ENCODE measurements at regions not wholly inside any gene's neighbourhood (a gene's known extent, or its start where the extent isn't known, plus 50 kb on each side); places are given as distances from the start of the nearest gene placed in this dataset.

DNA sequence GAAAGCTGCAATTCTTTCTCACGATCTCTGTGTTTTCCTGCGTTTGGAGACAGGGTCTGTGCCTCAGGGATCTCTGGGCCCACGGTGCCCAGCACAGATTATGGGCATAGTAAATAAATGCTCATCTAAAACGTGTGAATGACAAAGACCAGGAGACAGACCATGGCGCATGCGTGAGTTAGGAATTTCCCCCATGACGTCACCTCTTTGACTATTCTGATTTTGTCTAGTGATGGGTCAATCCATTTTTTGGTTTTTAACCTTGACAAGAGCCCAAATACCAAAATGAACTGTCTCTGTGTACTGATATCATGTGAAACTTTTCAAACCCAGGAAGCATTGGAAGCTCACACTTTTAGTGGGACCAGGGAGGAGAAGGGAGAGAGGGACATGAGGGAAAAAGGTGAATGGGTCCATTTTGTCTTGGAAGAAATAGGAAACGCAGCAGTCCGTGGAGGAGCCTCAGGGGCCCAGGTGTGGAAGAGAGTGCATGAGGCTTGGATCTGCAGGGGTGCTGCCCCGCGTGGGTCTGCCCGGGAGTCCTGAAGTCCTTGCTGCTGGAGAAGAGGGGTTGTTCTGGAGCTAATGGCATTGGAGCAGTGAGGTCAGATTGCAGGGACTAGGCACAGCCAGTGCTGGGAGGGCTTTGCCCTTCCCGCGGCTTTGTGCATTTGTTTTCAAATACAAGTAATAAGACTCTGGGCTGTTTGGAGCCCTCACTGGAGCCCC, 172.2 kb downstream of the ASB1 start:
- intact Hi-C loops (cut with micrococcal nuclease; ENCODE audit: unreplicated experiment) = no loop called here
- BruUV-seq (replicated peaks) = no TSS peak

DNA sequence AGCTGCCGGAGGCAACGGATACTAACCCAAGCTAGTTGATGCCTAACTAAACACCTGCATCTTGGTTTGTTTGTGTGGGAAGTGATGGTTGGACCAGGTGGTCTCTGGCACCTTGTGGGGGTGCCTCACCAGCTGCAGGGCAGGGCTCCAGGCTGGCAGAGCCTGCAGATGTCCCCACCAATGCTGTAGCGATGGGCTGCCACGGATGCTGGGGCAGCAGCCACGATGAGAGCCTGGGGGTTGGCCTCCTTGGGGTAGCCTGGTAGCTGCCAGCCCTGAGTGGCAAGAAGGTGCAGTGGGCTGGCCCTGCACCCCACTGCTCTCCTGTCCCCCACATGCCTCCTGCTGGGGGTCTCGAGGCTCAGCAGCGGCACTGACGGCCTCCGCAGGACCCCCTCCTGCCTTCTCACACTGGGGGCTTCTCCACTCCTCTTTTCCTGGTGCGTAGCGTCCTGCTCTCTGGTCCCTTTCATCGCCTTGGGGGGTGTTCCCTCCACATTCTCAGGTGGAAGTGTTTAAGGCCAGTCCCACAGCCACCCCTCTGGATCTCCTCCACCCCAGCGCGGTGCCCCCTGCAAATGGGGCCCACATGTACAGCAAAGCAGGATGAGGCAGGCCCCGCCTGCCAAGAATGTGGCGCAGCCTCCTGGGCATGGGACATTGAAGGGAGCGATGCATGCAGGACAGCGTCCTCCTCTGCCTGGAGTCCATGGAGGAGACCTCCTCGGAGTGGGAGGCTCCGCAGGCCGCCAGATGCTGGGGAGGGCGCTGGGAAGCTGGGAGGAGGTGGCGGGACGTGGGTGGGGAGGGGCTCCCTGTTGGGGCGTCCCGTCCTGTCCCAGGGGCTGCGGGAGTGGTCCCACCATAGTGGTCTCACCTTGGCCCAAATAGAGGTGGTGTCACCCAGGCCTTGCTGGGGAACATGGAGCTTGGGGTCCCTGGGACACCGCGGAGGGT, 173.1 kb downstream of the ASB1 start:
- no TSS peak for BruUV-seq (replicated peaks)

More for the DNA sequence above, 172.2 kb downstream of the ASB1 start:
- H4K20me1 ChIP-seq (ENCODE audit: insufficient read depth, low read length) = no peaks in the 10 kb centered on the region
- H2AFZ ChIP-seq (ENCODE audit: low read length) = no peak overlapping the region
- TF ChIP-seq, protein P1, sequence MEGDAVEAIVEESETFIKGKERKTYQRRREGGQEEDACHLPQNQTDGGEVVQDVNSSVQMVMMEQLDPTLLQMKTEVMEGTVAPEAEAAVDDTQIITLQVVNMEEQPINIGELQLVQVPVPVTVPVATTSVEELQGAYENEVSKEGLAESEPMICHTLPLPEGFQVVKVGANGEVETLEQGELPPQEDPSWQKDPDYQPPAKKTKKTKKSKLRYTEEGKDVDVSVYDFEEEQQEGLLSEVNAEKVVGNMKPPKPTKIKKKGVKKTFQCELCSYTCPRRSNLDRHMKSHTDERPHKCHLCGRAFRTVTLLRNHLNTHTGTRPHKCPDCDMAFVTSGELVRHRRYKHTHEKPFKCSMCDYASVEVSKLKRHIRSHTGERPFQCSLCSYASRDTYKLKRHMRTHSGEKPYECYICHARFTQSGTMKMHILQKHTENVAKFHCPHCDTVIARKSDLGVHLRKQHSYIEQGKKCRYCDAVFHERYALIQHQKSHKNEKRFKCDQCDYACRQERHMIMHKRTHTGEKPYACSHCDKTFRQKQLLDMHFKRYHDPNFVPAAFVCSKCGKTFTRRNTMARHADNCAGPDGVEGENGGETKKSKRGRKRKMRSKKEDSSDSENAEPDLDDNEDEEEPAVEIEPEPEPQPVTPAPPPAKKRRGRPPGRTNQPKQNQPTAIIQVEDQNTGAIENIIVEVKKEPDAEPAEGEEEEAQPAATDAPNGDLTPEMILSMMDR (conservative IDR thresholded peaks at IDR 0.05; ENCODE audit: low read length) = no peak
- no peak for TF ChIP-seq EZH2phosphoT487 (IDR thresholded peaks at IDR 0.05; ENCODE audit: borderline replicate concordance, low read depth, low read length)
- no peaks in the 10 kb centered on the region for H3K4me1 ChIP-seq (ENCODE audit: insufficient read depth, low read length, poor library complexity, severe bottlenecking)
- H3K9me2 ChIP-seq (ENCODE audit: insufficient read depth, low read length) = no peaks in the 10 kb centered on the region
- H3K4me3 ChIP-seq (ENCODE audit: low read depth, low read length, poor library complexity, severe bottlenecking) = no peak overlapping the region
- H3K4me2 ChIP-seq (ENCODE audit: low read length) = no peak overlapping the region
- no peak for DNase-seq (ENCODE audit: low spot score)
- no peaks in the 10 kb centered on the region for H3K79me2 ChIP-seq (ENCODE audit: insufficient read depth, low read depth, low read length)
- no peak overlapping the region for H3K27ac ChIP-seq (ENCODE audit: low read depth, low read length, poor library complexity, severe bottlenecking)
- H3K36me3 ChIP-seq (ENCODE audit: insufficient read depth, low read length) = no peaks in the 10 kb centered on the region
- ChIA-PET CTCF (ENCODE audit: unreplicated experiment) (no interaction called here), POLR2A (no interaction called here)
- no peaks in the 10 kb centered on the region for H3K9me3 ChIP-seq (ENCODE audit: low read length)

More for the DNA sequence above, 173.1 kb downstream of the ASB1 start:
- Histone ChIP-seq H3K27ac (ENCODE audit: low read depth, low read length, poor library complexity, severe bottlenecking) (no peak overlapping the region), H3K4me2 (ENCODE audit: low read length) (no peak overlapping the region), H4K20me1 (ENCODE audit: insufficient read depth, low read length) (no peaks in the 10 kb centered on the region), H3K4me1 (ENCODE audit: insufficient read depth, low read length, poor library complexity, severe bottlenecking) (no peaks in the 10 kb centered on the region), H3K4me3 (ENCODE audit: low read depth, low read length, poor library complexity, severe bottlenecking) (no peak overlapping the region), H3K36me3 (ENCODE audit: insufficient read depth, low read length) (no peaks in the 10 kb centered on the region), H3K9me2 (ENCODE audit: insufficient read depth, low read length) (no peaks in the 10 kb centered on the region), H3K79me2 (ENCODE audit: insufficient read depth, low read depth, low read length) (no peaks in the 10 kb centered on the region), H2AFZ (ENCODE audit: low read length) (no peak overlapping the region), H3K9me3 (ENCODE audit: low read length) (no peaks in the 10 kb centered on the region)
- ChIA-PET CTCF (ENCODE audit: unreplicated experiment) (no interaction called here), POLR2A (no interaction called here)
- no peak for DNase-seq (ENCODE audit: low spot score)
- intact Hi-C loops (cut with micrococcal nuclease; ENCODE audit: unreplicated experiment) = no loop called here
- TF ChIP-seq EZH2phosphoT487 (IDR thresholded peaks at IDR 0.05; ENCODE audit: borderline replicate concordance, low read depth, low read length) = no peak
- TF ChIP-seq, protein P1 (conservative IDR thresholded peaks at IDR 0.05; ENCODE audit: low read length) = no peak

Data from OCI-LY7 (cell line).